ENCODE measurements at regions not wholly inside any gene's neighbourhood (a gene's known extent, or its start where the extent isn't known, plus 50 kb on each side); places are given as distances from the start of the nearest gene placed in this dataset.

- H3K27me3 ChIP-seq = peaks cover 97% of the 10 kb centered on the region
- ATAC-seq = no peak
- peaks cover 0 to 11% (median 3%) of the 10 kb centered on the region in 3 donors for H3K4me1 ChIP-seq
- no peaks in the 10 kb centered on the region for H3K36me3 ChIP-seq
- no peak overlapping the region for H3K27ac ChIP-seq
- H3K9me3 ChIP-seq = no peaks in the 10 kb centered on the region
- 47% methylated on average over 2 of the region's 9 CpGs; no CpG with 5 or more reads in 1 of the 2 donors for WGBS, 2 donors (ENCODE audit: low coverage in 1 of 2)
- TF ChIP-seq CTCF (IDR thresholded peaks at IDR 0.05) (no peak), EP300 (IDR thresholded peaks at IDR 0.05) (no peak), POLR2AphosphoS5 (IDR thresholded peaks at IDR 0.05) (no peak), POLR2A (IDR thresholded peaks at IDR 0.05) (no peak)
- H3K4me3 ChIP-seq = no peak overlapping the region
Measured at GRCh38 chr20:62589150-62589498, 53.2 kb upstream of the SLCO4A1 start.

GRCh38 chr20:62589720-62590119, 52.6 kb upstream of the SLCO4A1 start:
- no peaks in the 10 kb centered on the region for H3K36me3 ChIP-seq
- no peaks in the 10 kb centered on the region for H3K9me3 ChIP-seq
- H3K4me1 ChIP-seq = peaks cover 0 to 11% (median 3%) of the 10 kb centered on the region in 3 donors
- ATAC-seq = no peak
- H3K27me3 ChIP-seq = peaks cover 97% of the 10 kb centered on the region
- TF ChIP-seq EP300 (IDR thresholded peaks at IDR 0.05) (no peak), CTCF (IDR thresholded peaks at IDR 0.05) (no peak), POLR2A (IDR thresholded peaks at IDR 0.05) (no peak), POLR2AphosphoS5 (IDR thresholded peaks at IDR 0.05) (no peak)
- H3K27ac ChIP-seq = no peak overlapping the region
- WGBS, 2 donors (ENCODE audit: low coverage in 1 of 2) = 71 to 82% methylated on average over 7 to 11 of the region's 14 CpGs
- H3K4me3 ChIP-seq = no peak overlapping the region

GRCh38 chr20:62590309-62591121, 51.8 kb upstream of the SLCO4A1 start:
- H3K27me3 ChIP-seq = peaks cover 100% of the 10 kb centered on the region
- no peak overlapping the region for H3K27ac ChIP-seq
- H3K4me3 ChIP-seq = no peak overlapping the region
- ATAC-seq = peak; percentile 44
- no peak for TF ChIP-seq CTCF (IDR thresholded peaks at IDR 0.05)
- TF ChIP-seq EP300 (IDR thresholded peaks at IDR 0.05) = no peak
- no peak for TF ChIP-seq POLR2AphosphoS5 (IDR thresholded peaks at IDR 0.05)
- TF ChIP-seq POLR2A (IDR thresholded peaks at IDR 0.05) = no peak
- no peaks in the 10 kb centered on the region for H3K9me3 ChIP-seq
- peaks cover 0 to 14% (median 3%) of the 10 kb centered on the region in 3 donors for H3K4me1 ChIP-seq
- 73 to 88% methylated on average over 3 of the region's 23 CpGs for WGBS, 2 donors (ENCODE audit: low coverage in 1 of 2)
- H3K36me3 ChIP-seq = no peaks in the 10 kb centered on the region

GRCh38 chr20:62591122-62591468, 51.2 kb upstream of the SLCO4A1 start:
- 76% methylated on average over 8 of the region's 11 CpGs; no CpG with 5 or more reads in 1 of the 2 donors for WGBS, 2 donors (ENCODE audit: low coverage in 1 of 2)
- no peak for ATAC-seq
- H3K27ac ChIP-seq = no peak overlapping the region
- H3K27me3 ChIP-seq = peaks cover 100% of the 10 kb centered on the region
- no peaks in the 10 kb centered on the region for H3K9me3 ChIP-seq
- no peaks in the 10 kb centered on the region for H3K36me3 ChIP-seq
- H3K4me3 ChIP-seq = no peak overlapping the region
- peaks cover 0 to 19% (median 3%) of the 10 kb centered on the region in 3 donors for H3K4me1 ChIP-seq
- TF ChIP-seq CTCF (IDR thresholded peaks at IDR 0.05) (no peak), POLR2AphosphoS5 (IDR thresholded peaks at IDR 0.05) (no peak), EP300 (IDR thresholded peaks at IDR 0.05) (no peak), POLR2A (IDR thresholded peaks at IDR 0.05) (no peak)

GRCh38 chr20:62591591-62591990, 50.7 kb upstream of the SLCO4A1 start:
- peaks cover 0 to 24% (median 6%) of the 10 kb centered on the region in 3 donors for H3K4me1 ChIP-seq
- no peak overlapping the region for H3K27ac ChIP-seq
- no peaks in the 10 kb centered on the region for H3K9me3 ChIP-seq
- 88 to 100% methylated on average over 4 to 5 of the region's 10 CpGs for WGBS, 2 donors (ENCODE audit: low coverage in 1 of 2)
- H3K27me3 ChIP-seq = peaks cover 100% of the 10 kb centered on the region
- no peak overlapping the region for H3K4me3 ChIP-seq
- ATAC-seq = no peak
- no peak for TF ChIP-seq CTCF (IDR thresholded peaks at IDR 0.05)
- TF ChIP-seq EP300 (IDR thresholded peaks at IDR 0.05) = no peak
- no peak for TF ChIP-seq POLR2AphosphoS5 (IDR thresholded peaks at IDR 0.05)
- no peak for TF ChIP-seq POLR2A (IDR thresholded peaks at IDR 0.05)
- no peaks in the 10 kb centered on the region for H3K36me3 ChIP-seq
